GM21423 (cell line): ENCODE measurements at regions not wholly inside any gene's neighbourhood (a gene's known extent, or its start where the extent isn't known, plus 50 kb on each side); places are given as distances from the start of the nearest gene placed in this dataset.
"Not testable (repeated sequence)": the region's sequence is repeated elsewhere in the genome, so short reads cannot be mapped to it uniquely, and the experiment has no call there.

Experiments
- ATAC-seq: cut with Tn5 transposase; IDR thresholded peaks from one replicate; pipeline ENCODE4 v1.9.1; 2021; ENCODE audit warnings: mild to moderate bottlenecking, moderate library complexity; ENCODE audit not compliant: unreplicated experiment

DNA sequence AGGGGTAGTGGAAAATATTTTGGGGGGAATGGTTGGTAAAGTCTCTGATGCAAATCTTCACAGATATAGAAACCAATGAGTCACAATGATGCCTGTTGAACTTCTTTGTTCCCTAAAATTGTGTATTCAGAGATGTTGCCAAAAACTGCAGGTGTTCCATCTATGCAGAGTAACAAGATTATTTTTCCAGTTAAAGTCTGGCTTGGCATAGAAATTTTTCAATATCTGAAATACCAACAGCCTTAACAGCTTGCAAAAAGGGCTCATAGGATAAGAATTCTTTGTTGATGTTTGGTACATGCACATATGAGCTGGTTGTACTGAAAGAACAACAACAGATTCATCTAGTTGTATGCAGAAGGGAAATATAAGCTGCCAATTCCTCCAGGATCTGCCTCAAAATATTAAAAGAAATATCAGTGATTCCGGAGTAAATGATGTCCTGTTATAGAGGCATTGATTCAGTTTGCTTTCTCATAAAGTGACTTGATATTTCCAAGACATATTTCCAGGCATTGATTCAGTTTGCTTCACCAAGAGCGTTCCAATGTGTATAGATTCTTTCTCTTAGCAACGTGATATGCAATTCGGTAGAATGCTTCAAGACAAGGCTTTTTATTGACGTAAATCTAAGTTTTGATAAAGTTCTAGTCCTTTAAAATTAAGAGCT, 564.4 kb downstream of the TMA16 start:
- ATAC-seq: no peak

DNA sequence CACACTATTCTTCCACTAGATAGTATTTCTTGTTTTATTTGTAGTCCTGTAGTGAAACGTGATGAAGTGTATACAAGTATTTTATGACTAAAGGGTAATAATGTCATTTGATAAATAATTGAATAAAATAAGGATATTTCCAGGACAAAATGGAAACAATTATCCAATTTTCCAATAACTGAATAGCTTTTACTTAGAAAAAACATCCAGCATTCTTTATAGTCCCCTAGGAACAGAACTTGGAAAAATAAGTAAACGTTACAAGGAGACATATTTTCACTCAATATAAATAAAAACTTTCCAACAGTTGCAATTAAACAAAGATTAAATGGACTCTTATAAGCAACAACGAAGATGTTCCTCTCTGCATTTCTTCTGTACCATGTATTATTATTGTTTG, 566.0 kb downstream of the TMA16 start:
- no peak for ATAC-seq

DNA sequence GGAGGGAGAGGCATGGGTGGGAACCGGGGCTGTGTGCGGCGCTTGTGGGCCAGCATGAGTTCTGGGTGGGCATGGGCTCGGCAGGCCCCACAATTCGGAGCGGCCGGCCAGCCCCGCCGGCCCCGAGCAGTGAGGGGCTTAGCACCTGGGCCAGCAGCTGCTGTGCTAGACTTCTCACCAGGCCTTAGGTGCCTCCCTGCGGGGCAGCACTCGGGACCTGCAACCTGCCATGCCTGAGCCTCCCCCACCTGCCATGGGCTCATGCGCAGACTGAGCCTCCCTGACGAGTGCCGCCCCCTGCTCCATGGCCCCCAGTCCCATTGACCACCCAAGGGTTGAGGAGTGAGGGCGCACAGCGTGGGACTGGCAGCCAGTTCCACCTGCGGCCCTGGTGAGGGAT, 573.9 kb downstream of the TMA16 start:
- no peak for ATAC-seq

DNA sequence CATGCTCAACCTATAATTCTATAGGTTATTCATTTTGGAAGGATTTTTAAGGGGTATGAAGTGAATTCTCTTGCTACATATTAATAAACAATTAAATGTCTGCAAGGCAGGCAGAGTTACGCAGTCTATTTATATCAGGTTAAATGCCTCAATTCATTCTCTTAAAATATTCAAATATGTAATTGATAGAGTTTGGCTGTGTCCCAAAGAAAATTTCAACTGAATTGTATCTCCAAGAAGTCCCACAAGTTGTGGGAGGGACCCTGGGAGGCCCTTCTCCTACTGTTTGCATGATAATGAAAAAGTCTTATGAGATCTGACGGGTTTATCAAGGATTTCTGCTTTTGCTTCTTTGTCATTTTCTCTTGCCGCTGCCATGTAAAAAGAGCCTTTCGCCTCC, 576.1 kb downstream of the TMA16 start:
- ATAC-seq: no peak

DNA sequence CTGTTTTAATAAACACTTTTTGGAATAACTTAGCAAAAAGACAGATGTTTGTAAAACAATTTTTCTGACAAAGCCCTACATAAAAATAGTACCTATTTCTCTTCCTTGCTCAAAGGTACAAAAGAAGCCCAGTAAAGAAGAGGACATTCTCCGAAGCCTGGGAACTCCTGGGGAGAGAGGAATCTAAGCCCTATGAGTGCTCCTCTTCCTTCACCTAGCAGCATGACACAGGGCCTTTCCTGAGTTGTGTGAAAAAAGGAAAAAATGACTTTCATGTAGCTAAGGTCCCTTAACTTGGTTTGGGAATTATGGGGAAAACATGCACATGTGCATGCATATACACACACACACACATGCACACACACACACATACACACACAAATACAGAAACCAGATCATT, 586.9 kb downstream of the TMA16 start:
- ATAC-seq: no peak

DNA sequence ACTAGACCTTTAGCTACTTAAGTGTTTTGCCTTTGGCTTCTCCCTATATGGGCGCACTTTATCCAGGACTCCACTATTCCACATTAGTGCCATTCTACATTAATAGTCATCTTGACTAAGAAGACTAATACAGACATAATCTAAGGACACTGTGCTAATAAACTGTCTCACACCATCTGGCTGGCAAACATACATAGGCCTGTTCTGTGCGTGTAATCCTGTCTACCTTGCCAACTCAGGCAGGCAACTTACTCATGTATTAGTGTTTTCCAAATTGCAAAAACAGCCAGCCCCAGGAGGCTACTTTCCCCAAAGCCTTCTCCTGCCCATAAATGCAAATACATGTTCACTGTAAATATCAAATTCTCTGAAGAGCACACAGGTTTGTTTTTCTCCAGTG, 587.3 kb downstream of the TMA16 start:
- no peak for ATAC-seq

DNA sequence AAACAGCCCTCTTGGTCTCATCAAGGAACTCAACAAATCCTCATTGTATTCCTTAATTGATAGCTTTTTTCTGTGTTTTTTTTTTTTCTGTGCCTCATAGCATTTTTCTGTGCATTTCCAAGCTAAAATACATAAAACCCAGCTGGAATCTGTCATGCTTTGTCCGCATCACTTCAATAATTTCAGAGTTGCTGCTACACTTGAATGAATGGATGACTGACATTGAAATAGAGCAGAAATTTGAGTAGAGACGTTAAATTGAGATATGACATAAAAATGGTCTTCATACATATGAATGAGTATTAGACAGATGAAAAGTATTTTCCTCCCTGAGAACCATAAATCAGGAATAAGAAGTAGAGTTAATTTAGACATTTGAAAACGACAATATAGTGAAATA, 593.2 kb downstream of the TMA16 start:
- no peak for ATAC-seq

DNA sequence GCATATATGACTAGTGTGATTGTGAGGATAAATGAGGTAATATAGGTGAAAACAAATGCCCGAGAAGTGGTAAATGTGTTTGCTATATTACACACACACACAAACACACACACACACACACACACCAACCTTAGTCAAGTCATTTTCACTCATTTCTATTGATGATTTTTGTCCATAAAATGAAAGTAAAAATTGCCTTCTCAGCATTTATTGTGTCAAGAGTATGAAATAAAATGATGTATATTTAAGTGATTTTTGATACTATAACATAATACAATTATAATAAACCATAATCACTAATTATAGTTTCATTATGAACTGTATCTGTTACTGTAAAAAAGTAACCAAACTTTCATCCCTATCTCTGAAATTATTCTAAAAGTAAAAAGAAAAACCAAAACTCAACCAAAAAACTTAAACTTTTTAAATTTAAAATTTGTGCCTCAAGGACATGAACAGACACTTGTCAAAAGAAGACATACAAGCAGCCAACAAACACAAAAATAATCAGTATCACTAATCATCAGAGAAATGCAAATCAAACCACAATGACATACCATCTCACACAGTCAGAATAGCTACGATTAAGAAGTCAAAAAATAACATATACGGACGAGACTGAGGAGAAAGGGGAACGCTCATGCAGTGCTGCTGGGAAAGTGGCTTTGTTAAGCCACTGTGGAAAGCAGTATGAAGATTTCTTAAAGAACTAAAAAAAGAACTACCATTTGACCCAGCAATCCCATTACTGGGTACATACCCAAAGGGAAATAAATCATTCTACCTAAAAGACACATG, 601.0 kb downstream of the TMA16 start:
- ATAC-seq: no peak

DNA sequence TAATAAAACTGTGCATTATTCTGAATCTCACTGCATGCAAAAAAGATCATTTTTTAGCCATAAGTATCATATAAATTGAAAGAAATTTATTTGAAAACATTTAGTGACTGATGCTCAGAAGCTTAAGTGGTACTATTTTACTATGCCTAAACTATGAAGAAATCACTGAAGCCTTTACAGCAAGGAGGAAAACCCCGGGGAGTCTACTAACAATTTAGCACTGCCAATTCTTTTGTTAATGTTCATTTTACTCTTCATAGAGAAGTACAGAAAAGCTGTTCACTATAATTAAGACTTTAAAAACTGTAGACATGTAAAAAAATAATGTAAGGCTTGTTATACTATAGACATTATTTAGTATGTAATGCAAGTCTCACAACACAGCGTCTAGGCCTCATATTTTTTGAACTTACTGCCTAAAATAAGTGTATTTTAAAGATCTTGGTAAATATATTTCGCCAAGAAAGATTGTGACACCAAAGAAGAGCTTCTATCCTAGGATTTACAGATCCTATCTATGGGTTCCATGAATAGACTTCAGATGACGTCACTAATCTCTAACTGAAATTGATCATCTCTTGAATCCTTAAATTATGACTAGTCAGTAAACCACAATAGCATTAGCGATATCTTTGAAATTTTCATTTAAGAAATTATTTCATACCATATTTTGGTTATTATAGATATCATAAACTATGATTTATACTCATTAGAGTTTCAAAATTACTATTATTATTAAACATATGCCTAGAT, 602.5 kb downstream of the TMA16 start:
- ATAC-seq: no peak

DNA sequence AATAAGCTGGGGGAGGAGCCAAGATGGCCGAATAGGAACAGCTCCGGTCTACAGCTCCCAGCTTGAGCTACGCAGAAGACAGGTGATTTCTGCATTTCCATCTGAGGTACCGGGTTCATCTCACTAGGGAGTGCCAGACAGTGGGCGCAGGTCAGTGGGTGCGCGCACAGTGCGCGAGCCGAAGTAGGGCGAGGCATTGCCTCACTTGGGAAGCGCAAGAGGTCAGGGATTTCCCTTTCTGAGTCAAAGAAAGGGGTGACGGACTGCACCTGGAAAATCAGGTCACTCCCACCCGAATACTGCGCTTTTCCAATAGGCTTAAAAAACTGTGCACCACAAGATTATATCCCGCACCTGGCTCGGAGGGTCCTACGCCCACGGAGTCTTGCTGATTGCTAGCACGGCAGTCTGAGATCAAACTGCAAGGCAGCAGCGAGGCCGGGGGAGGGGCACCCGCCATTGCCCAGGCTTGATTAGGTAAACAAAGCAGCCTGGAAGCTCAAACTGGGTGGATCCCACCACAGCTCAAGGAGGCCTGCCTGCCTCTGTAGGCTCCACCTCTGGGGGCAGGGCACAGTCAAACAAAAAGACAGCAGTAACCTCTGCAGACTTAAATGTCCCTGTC, 606.4 kb downstream of the TMA16 start:
- not testable (repeated sequence) for ATAC-seq

DNA sequence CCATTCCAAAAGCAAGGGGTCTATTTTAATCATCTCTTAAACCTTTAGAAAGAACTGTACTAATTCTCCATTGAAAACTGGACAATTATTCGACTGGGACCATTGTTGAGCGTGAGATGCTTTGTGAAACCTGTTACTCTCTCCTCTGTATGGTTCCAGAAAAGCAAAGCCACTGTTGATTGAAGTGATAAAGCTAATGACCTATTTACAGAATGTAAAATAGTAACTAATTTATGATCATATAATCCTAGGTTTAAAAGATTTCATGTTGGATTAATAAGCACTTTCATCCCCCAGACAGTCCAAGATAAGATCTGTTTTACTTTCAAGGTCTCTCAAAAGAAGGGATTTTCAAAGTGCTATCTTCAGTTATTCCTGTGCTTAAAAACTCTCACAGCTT, 614.5 kb downstream of the TMA16 start:
- no peak for ATAC-seq

DNA sequence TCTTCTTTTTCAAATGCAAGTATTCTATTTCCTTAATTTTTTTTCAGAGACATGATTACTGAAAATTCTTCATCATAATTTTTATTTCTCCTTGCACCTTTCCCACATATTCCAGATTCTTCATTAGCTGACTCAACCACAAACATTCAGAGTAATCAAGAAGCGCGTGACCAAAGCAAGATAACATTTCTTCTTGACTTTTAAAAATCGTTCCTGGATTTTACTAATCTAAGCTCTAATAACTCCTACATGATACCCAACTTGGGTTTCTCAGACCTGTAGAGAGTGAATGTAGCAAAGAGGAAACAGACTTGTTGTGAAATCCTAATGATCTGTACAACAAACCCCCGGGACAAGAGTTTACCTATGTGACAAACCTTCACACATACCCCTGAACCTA, 615.0 kb downstream of the TMA16 start:
- no peak for ATAC-seq

DNA sequence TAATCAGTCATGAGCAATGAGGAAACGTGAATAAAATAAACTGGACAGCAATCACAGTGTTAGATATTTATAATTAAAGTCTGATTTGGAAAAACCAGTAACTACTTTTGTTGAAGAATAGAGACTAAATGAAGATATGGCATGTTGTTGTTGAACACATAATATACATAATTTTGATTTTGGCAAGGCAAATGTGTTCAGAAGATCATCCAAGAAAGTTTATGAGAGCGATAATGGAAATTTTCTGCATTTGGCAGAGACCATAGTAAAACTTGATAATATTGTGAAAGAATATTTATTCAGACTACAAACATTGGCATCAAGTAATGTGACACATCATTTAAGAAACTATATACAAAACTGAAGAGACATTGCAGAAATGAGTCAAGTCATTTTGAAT, 620.7 kb downstream of the TMA16 start:
- no peak for ATAC-seq

DNA sequence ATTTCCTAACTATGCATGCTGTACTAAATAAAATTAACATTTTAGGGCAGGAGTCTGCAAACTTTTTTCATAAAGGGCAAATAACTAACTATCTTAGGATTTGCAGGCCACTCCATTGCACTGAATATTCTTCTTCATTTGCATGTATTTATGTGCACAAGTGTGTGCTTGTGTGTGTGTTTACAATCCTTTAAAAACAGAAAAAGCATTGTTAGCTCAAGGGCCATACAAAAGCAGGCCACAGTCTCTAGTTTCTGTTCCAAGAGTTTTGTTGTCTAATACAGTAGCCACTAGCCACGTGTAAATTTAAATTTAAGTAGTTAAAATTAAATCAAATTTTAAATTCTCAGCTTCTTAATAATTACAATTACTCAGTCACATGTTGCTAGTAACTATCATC, 621.8 kb downstream of the TMA16 start:
- no peak for ATAC-seq

DNA sequence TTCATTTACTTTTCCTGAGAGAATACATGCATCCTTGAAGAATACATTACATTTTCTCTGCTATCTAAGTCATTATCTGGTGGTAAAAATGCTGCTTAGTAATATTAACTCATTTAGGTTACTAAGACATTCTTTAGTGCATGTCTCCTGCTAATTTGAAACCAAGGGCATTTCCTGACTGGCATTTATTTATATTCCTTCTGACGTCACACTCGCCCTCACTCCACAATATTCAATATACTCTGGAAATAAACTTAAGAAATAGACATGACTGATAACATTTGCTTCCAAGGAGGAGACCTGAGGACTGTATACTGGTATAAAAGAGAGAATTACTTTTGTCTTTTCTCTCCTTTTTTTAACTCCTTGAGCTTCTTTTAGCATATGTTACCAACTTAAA, 619.5 kb upstream of the SMIM31 start:
- no peak for ATAC-seq

DNA sequence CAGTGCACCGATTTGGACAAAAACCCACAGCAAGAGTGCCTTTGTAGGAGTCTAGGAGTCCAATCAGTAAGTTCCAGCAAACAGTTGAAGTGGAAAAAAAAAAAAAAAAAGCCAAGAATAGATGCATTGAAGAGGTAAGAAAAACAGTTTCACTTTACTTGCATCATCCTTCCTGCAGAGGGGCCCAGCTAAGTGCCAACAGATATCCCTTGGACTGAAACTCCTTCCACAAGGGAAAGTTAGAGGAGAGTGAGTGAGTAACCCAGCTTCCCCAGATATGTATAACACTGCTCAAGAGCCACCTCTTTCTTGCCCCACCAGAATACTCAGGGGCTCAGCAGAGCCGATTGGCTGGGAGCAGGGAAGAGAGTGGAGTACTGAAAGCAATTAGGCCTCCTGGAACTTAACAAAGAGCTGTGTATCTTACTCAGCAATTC, 617.7 kb upstream of the SMIM31 start:
- no peak for ATAC-seq

DNA sequence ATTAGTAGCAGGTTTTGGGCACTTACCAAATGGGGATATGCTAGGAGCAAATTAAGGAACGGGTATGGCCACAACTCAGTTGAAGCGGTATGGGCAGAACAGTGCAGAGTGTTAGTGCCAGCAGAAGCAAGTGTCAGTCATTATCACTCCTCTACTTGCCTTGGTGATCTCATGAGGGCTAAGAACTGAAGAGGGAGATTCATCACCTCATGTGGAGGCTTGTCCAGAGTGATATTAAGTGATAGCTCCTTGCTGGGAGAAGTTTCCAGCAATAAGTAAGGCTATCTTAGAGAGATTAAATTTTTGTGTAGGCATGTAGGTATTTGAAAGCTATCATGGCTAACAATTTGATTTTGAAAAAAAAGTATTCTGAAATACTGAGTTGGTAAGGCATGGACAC, 615.4 kb upstream of the SMIM31 start:
- no peak for ATAC-seq

DNA sequence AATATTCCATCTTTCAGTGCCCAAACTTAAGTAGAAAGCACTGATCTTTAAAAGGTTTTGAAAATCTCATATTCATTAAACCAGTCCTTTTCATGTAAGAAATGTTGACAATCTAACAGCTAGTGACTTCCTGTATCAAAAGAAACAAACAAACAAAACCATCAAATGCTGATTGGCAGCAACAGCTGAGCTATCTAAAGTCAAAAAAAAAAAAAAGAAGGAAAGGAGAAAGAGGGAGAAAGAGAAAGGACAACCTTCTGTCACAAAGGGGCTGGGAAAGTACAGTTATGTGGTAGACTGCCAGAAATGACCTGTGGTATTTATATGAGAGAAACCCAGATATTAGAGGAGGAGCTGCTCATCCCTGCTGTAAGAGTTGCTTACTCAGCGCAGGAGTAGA, 614.6 kb upstream of the SMIM31 start:
- no peak for ATAC-seq

DNA sequence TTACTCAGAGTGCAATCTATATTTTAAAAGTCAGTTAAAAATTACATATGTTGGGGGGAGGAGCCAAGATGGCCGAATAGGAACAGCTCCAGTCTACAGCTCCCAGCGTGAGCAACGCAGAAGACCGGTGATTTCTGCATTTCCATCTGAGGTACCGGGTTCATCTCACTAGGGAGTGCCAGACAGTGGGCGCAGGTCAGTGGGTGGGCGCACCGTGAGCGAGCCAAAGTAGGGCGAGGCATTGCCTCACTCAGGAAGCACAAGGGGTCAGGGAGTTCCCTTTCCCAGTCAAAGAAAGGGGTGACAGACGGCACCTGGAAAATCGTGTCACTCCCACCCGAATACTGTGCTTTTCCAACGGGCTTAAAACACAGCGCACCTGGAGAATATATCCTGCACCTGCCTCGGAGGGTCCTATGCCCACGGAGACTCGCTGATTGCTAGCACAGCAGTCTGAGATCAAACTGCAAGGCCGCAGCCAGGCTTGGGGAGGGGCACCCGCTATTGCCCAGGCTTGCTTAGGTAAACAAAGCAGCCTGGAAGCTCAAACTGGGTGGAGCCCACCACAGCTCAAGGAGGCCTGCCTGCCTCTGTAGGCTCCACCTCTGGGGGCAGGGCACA, 612.1 kb upstream of the SMIM31 start:
- ATAC-seq: not testable (repeated sequence)

DNA sequence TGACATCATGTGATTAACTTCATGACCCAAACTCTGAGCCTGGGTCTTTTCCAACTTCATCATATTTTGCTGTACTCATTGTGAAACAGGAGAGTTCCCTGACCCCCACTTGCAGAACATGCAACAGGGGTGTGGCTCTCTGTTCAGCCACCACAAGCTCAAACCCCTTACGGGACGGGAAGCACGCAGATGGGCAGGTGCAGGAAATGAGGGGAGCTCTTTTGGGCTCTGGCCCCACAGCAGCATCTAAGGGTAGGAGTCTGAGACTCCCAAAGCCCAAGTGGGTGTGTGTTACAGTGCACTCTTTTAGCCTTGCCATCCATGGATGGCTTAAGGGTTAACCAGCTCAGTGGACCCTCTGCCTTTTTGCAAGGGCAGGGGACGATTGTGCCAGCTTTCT, 599.5 kb upstream of the SMIM31 start:
- ATAC-seq: no peak

DNA sequence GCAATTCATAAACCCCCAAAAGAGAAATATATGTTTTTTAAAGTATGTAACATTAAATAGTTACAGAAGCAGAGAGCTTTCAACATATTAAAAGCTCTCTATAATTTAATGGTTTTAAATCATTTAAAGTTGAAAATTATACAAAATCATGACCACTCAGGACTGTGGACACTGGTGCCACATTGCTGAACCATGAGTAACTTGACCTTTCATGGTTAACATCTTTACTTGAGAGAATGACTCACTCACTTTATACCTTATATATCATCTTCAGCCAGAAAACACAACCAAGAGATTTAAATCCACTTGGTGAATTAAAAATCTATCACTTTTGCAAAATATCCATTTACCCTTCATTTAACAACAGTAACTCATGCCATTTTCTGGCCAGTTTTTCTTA, 584.3 kb upstream of the SMIM31 start:
- ATAC-seq: no peak
